PFSK-1 (cell line): ENCODE measurements at regions not wholly inside any gene's neighbourhood (a gene's known extent, or its start where the extent isn't known, plus 50 kb on each side); places are given as distances from the start of the nearest gene placed in this dataset.

Experiments
- FOXP2 ChIP-seq: optimal IDR thresholded peaks from 2 replicates; pipeline ENCODE3; 2011; ENCODE audit warnings: borderline replicate concordance, control low read depth, inconsistent platforms; ENCODE audit not compliant: insufficient read depth; ENCODE audit errors: extremely low read length, extremely low read depth
- POLR2AphosphoS5 ChIP-seq: IDR thresholded peaks from 2 replicates; pipeline ENCODE4 v1.6.1; 2012; ENCODE audit warnings: low read depth, mild to moderate bottlenecking, control low read depth, low read length, moderate library complexity
- SIN3A ChIP-seq: IDR thresholded peaks from 2 replicates; pipeline ENCODE4 v1.6.1; 2012; ENCODE audit warnings: mild to moderate bottlenecking, low read length, moderate library complexity, borderline replicate concordance; ENCODE audit not compliant: insufficient read depth
- TAF1 ChIP-seq: IDR thresholded peaks from 2 replicates; pipeline ENCODE4 v1.6.1; 2012; ENCODE audit warnings: low read length, control low read depth, borderline replicate concordance; ENCODE audit not compliant: insufficient read depth
- TF ChIP-seq, protein P1 (sequence below), 2 experiments: IDR thresholded peaks; 2 replicates each; pipeline versions ENCODE4 v1.6.1 to v1.8.0; 2011 to 2012; ENCODE audit warnings: low read depth in 2 of 2, low read length in 2 of 2, control low read depth in 1 of 2, inconsistent platforms in 1 of 2, mild to moderate bottlenecking in 1 of 2, moderate library complexity in 1 of 2; ENCODE audit not compliant: insufficient read depth in 1 of 2

GRCh38 chr20:23156842-23157423 lies 70.8 kb upstream of the CD93 start:
- TF ChIP-seq, protein P1, sequence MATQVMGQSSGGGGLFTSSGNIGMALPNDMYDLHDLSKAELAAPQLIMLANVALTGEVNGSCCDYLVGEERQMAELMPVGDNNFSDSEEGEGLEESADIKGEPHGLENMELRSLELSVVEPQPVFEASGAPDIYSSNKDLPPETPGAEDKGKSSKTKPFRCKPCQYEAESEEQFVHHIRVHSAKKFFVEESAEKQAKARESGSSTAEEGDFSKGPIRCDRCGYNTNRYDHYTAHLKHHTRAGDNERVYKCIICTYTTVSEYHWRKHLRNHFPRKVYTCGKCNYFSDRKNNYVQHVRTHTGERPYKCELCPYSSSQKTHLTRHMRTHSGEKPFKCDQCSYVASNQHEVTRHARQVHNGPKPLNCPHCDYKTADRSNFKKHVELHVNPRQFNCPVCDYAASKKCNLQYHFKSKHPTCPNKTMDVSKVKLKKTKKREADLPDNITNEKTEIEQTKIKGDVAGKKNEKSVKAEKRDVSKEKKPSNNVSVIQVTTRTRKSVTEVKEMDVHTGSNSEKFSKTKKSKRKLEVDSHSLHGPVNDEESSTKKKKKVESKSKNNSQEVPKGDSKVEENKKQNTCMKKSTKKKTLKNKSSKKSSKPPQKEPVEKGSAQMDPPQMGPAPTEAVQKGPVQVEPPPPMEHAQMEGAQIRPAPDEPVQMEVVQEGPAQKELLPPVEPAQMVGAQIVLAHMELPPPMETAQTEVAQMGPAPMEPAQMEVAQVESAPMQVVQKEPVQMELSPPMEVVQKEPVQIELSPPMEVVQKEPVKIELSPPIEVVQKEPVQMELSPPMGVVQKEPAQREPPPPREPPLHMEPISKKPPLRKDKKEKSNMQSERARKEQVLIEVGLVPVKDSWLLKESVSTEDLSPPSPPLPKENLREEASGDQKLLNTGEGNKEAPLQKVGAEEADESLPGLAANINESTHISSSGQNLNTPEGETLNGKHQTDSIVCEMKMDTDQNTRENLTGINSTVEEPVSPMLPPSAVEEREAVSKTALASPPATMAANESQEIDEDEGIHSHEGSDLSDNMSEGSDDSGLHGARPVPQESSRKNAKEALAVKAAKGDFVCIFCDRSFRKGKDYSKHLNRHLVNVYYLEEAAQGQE (IDR thresholded peaks at IDR 0.05; ENCODE audit: insufficient read depth in 1 of 2, low read depth in 2 of 2, low read length in 2 of 2): no peak
- TF ChIP-seq FOXP2 (no peak), SIN3A (no peak), POLR2AphosphoS5 (no peak), TAF1 (no peak)

DNA sequence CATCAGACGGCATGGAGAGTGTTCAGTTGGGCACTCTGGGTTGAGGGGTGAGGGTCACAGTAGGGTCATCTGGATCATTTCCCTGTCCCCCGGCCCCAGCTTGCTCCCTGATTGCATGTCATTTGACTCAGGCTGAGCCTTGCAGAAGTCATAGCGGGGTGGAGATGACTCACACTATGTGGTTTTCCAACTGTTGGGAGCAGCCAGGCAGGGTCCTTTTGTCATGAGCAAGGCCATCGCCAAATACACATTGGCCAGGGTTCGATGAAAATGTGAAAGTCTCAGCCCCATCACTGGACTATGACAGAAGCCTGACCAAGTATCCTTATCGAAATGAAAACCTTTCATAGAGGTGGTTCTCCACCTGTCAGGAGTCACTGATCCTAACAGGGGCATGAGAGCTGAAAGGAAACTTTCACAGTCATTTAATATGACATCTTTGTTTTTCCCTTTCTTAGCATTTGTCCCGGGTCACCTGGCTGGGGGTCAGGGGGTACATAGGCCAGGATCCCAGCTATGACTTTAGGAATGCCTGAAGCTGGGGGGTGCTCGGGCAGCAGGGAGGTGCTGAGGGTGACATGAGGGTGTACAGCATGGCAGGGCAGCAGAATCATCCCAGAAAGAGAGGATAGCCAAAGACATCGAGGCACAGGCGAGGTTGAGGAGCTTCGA lies 70.2 kb upstream of the CD93 start:
- TF ChIP-seq POLR2AphosphoS5 (no peak), TAF1 (no peak), FOXP2 (no peak), SIN3A (no peak)
- TF ChIP-seq, protein P1 (IDR thresholded peaks at IDR 0.05; ENCODE audit: insufficient read depth in 1 of 2, low read depth in 2 of 2, low read length in 2 of 2): no peak

- no peak for TF ChIP-seq FOXP2
- no peak for TF ChIP-seq POLR2AphosphoS5
- no peak for TF ChIP-seq SIN3A
- TF ChIP-seq TAF1: no peak
- TF ChIP-seq, protein P1 (IDR thresholded peaks at IDR 0.05; ENCODE audit: insufficient read depth in 1 of 2, low read depth in 2 of 2, low read length in 2 of 2): no peak
These were observed 69.0 kb upstream of the CD93 start for GRCh38 chr20:23155141-23155590.

GRCh38 chr20:23153696-23154341 lies 67.7 kb upstream of the CD93 start:
- TF ChIP-seq TAF1: no peak
- no peak for TF ChIP-seq FOXP2
- TF ChIP-seq SIN3A: no peak
- TF ChIP-seq, protein P1 (IDR thresholded peaks at IDR 0.05; ENCODE audit: insufficient read depth in 1 of 2, low read depth in 2 of 2, low read length in 2 of 2): no peak
- no peak for TF ChIP-seq POLR2AphosphoS5
